ENCODE measurements at regions not wholly inside any gene's neighbourhood (a gene's known extent, or its start where the extent isn't known, plus 50 kb on each side); places are given as distances from the start of the nearest gene placed in this dataset.

DNA sequence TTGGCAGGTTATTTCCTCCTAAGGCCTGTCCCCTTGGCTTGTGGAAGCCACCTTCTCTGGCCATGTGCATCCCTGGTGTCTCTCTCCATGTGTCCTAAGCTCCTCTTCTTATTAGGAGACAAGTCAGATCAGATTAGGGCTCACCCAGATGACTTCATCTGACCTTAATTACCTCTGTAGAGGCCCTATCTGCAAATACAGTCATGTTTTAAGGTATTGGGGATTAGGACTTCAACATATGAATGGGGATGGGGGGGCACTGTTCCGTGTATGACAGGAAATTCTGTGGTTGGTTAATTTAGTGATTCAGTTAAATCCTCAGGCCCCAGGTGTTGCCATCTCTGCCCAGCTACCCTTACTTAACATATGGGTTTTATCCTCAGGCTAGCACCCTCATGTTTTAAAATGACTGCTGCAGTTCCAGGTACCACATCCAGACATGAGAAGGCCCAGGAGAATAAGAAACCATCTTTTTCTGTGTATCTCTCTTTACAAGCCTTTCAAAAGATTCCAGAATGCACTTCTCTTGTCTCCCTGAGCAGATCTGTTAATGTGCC is 51.9 kb upstream of the RAI14 start:
- DNase-seq = no peak

DNA sequence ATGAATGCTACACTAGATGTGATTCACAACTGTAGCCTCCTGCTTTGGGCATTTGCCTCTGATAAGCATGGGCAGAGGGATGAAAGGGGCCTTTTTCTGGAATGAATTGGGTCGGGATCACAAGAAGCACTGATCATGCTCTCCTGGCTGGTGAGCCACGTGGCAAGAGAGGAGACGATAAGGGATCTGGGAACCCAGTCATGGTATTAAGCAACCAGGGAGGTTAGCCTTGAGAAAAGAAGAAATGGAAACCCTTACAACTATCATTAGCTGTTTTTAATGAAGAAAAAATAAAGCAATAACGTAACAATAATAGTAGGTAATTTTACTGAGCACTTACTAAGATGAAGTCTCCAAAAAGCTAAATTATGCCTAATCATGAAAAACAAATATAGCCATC is 50.0 kb upstream of the RAI14 start:
- DNase-seq = no peak
